Lower leg skin (tissue), 4 donors: ENCODE measurements at regions not wholly inside any gene's neighbourhood (a gene's known extent, or its start where the extent isn't known, plus 50 kb on each side); places are given as distances from the start of the nearest gene placed in this dataset.

Source experiments
- DNase-seq, 2 donors: peaks; one replicate each; pipeline ENCODE4 v3.0.0-alpha.2; 2019; ENCODE audit warnings: low spot score in 2 of 2
- H3K4me3 ChIP-seq: fragments of 200-600 bp; sonication (generic); 2 replicates; pipeline ENCODE4 v1.5.1; 2017; ENCODE audit warnings: mild to moderate bottlenecking, low read depth; ENCODE audit not compliant: poor library complexity, severe bottlenecking
- CTCF ChIP-seq, 3 donors: fragments of 450-650 bp; IDR thresholded peaks; one replicate each; pipeline ENCODE4 v1.5.1; 2016; ENCODE audit warnings: antibody characterized with exemption in 3 of 3, mild to moderate bottlenecking in 3 of 3, moderate library complexity in 2 of 3
- POLR2A ChIP-seq, 2 donors: fragments of 450-650 bp; IDR thresholded peaks; one replicate each; pipeline ENCODE4 v1.6.1; 2016 to 2017; ENCODE audit warnings: antibody characterized with exemption in 2 of 2, mild to moderate bottlenecking in 1 of 2, moderate library complexity in 1 of 2
- WGBS, 2 donors: methylation state at CpG; one replicate each; pipeline ENCODE4 v1.1.5; 2018; 5-methylcytosine and 5-hydroxymethylcytosine counted together
- intact Hi-C: fragments of 100-400 bp; cut with DNase I; formaldehyde crosslinking; loops from one replicate; pipeline ENCODE4 v1.15.0; 2023; ENCODE audit warnings: low total_unique reads

GRCh38 chr10:90125456-90126255, 424.3 kb downstream of the KIF20B start:
- TF ChIP-seq CTCF (IDR thresholded peaks at IDR 0.05) (no peak), POLR2A (IDR thresholded peaks at IDR 0.05) (no peak)
- no peak for DNase-seq
- intact Hi-C loops: no loop called here
- WGBS, 2 donors: 45 to 50% methylated on average over 7 of the region's 7 CpGs
- H3K4me3 ChIP-seq: no peak overlapping the region

GRCh38 chr10:90126256-90126595, 424.8 kb downstream of the KIF20B start:
- 51 to 57% methylated on average over 1 of the region's 1 CpG for WGBS, 2 donors
- no peak overlapping the region for H3K4me3 ChIP-seq
- no peak for DNase-seq
- no peak for TF ChIP-seq POLR2A (IDR thresholded peaks at IDR 0.05)
- no peak for TF ChIP-seq CTCF (IDR thresholded peaks at IDR 0.05)
- intact Hi-C loops: no loop called here

GRCh38 chr10:90130321-90131086, 429.1 kb downstream of the KIF20B start:
- DNase-seq: no peak
- TF ChIP-seq POLR2A (IDR thresholded peaks at IDR 0.05) (no peak), CTCF (IDR thresholded peaks at IDR 0.05) (no peak)
- WGBS, 2 donors: 90 to 95% methylated on average over 2 of the region's 2 CpGs
- no peak overlapping the region for H3K4me3 ChIP-seq
- intact Hi-C loops: no loop called here

GRCh38 chr10:90133606-90134005, 432.2 kb downstream of the KIF20B start:
- DNase-seq: no peak
- intact Hi-C loops: no loop called here
- no peak for TF ChIP-seq POLR2A (IDR thresholded peaks at IDR 0.05)
- no peak for TF ChIP-seq CTCF (IDR thresholded peaks at IDR 0.05)
- no peak overlapping the region for H3K4me3 ChIP-seq
- WGBS, 2 donors: 55 to 89% methylated on average over 2 of the region's 2 CpGs

GRCh38 chr10:90136731-90137316, 435.4 kb downstream of the KIF20B start:
- H3K4me3 ChIP-seq: no peak overlapping the region
- no peak for DNase-seq
- no peak for TF ChIP-seq CTCF (IDR thresholded peaks at IDR 0.05)
- TF ChIP-seq POLR2A (IDR thresholded peaks at IDR 0.05): no peak
- intact Hi-C loops: no loop called here
- WGBS, 2 donors: 73 to 77% methylated on average over 8 of the region's 8 CpGs
